ENCODE measurements at regions not wholly inside any gene's neighbourhood (a gene's known extent, or its start where the extent isn't known, plus 50 kb on each side); places are given as distances from the start of the nearest gene placed in this dataset.

- WGBS, 2 donors = 88 to 92% methylated on average over 3 of the region's 3 CpGs
- no peak for DNase-seq
- no peaks in the 10 kb centered on the region for H3K4me1 ChIP-seq
- no peaks in the 10 kb centered on the region for H3K9me3 ChIP-seq
- no peak overlapping the region for H3K27ac ChIP-seq
- TF ChIP-seq POLR2A (IDR thresholded peaks at IDR 0.05) (no peak), POLR2AphosphoS5 (IDR thresholded peaks at IDR 0.05) (no peak), EP300 (IDR thresholded peaks at IDR 0.05) (no peak), CTCF (IDR thresholded peaks at IDR 0.05) (no peak)
- H3K4me3 ChIP-seq = no peak overlapping the region
- no peaks in the 10 kb centered on the region for H3K27me3 ChIP-seq
- no peaks in the 10 kb centered on the region for H3K36me3 ChIP-seq
- intact Hi-C loops (cut with DNase I) = no loop called here
These were observed 675.7 kb upstream of the NRXN1 start for GRCh38 chr2:51707625-51708024.

DNA sequence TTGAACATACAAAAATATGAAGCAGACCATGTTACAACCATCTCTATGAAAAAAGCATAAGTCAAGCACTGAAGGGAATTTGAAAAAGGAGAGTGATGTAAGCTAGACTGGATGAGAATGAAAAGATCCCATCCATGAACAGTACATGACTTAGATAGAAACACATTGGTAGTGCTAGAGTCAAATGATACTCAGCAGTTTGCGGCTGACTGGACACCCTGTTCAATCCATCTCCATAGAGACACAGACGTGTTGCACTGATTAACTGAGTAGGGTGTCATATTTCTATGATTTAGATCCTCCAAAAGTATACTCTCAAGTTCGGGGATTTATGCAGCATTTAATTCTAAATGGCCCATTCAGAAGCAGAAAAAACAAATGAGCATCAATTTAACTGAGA, 674.3 kb upstream of the NRXN1 start:
- no peaks in the 10 kb centered on the region for H3K9me3 ChIP-seq
- DNase-seq = no peak
- WGBS, 2 donors = 76 to 79% methylated on average over 3 of the region's 3 CpGs
- no peaks in the 10 kb centered on the region for H3K4me1 ChIP-seq
- H3K27me3 ChIP-seq = no peaks in the 10 kb centered on the region
- no peaks in the 10 kb centered on the region for H3K36me3 ChIP-seq
- intact Hi-C loops (cut with DNase I) = no loop called here
- no peak overlapping the region for H3K27ac ChIP-seq
- no peak overlapping the region for H3K4me3 ChIP-seq
- TF ChIP-seq POLR2A (IDR thresholded peaks at IDR 0.05) (no peak), POLR2AphosphoS5 (IDR thresholded peaks at IDR 0.05) (no peak), CTCF (IDR thresholded peaks at IDR 0.05) (no peak)

DNA sequence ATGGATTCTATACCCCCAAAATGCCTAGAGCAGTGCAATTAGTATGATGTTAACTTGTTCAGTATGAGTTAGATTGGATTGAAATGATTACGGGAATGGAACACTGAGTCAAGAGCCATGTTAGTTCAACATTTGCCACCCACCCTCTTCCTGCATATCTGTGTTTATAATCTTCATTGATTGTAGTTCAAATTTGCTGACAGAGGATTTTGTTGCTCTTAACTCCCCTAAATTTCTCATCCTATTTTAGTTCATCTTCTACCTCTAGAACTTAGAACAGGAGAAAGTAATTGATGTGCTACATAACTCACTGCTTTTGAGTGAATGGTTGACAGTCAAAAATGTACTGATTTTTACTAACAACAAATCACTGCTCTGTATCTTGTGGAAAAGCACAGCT, 673.5 kb upstream of the NRXN1 start:
- WGBS, 2 donors = 91 to 94% methylated on average over 1 of the region's 1 CpG
- no peak overlapping the region for H3K4me3 ChIP-seq
- DNase-seq = no peak
- TF ChIP-seq EP300 (IDR thresholded peaks at IDR 0.05) = no peak
- no peak for TF ChIP-seq POLR2AphosphoS5 (IDR thresholded peaks at IDR 0.05)
- intact Hi-C loops (cut with DNase I) = no loop called here
- no peaks in the 10 kb centered on the region for H3K9me3 ChIP-seq
- H3K27me3 ChIP-seq = no peaks in the 10 kb centered on the region
- H3K27ac ChIP-seq = no peak overlapping the region
- H3K36me3 ChIP-seq = no peaks in the 10 kb centered on the region
- H3K4me1 ChIP-seq = no peaks in the 10 kb centered on the region

DNA sequence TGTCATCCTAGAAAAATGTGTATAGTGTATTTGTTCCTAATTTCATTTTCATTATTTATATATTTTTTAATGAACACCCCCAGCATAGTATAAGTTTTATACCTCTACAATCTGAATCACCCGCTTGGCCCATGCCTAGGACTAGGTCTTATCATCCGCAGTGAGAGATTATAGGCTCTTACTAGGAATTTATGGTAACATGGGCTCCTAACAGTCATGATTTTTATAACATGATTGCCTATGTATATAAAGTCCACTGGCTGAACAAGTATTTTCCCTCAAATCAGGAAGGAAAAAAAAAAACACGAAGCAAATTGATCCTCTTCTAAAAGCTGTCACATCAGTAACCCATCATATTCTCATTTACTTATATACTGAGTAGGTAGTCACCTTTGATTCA, 666.1 kb upstream of the NRXN1 start:
- no peaks in the 10 kb centered on the region for H3K4me1 ChIP-seq
- intact Hi-C loops (cut with DNase I) = no loop called here
- no peak for DNase-seq

GRCh38 chr2:51697095-51697494, 665.2 kb upstream of the NRXN1 start:
- Histone ChIP-seq H3K9me3 (no peaks in the 10 kb centered on the region), H3K36me3 (no peaks in the 10 kb centered on the region), H3K27ac (no peak overlapping the region), H3K4me1 (no peaks in the 10 kb centered on the region), H3K27me3 (no peaks in the 10 kb centered on the region), H3K4me3 (no peak overlapping the region)
- 16 to 66% methylated on average over 5 of the region's 5 CpGs for WGBS, 2 donors
- TF ChIP-seq POLR2AphosphoS5 (IDR thresholded peaks at IDR 0.05) (no peak), CTCF (IDR thresholded peaks at IDR 0.05) (no peak), POLR2A (IDR thresholded peaks at IDR 0.05) (no peak), EP300 (IDR thresholded peaks at IDR 0.05) (no peak)
- no peak for DNase-seq
- intact Hi-C loops (cut with DNase I) = no loop called here

More for the DNA sequence above, 666.1 kb upstream of the NRXN1 start:
- 13 to 59% methylated on average over 3 of the region's 3 CpGs for WGBS, 2 donors
- Histone ChIP-seq H3K27me3 (no peaks in the 10 kb centered on the region), H3K36me3 (no peaks in the 10 kb centered on the region), H3K9me3 (no peaks in the 10 kb centered on the region), H3K4me3 (no peak overlapping the region), H3K27ac (no peak overlapping the region)
- TF ChIP-seq CTCF (IDR thresholded peaks at IDR 0.05) = no peak

Data from sigmoid colon (tissue), 6 donors.